ENCODE measurements at regions not wholly inside any gene's neighbourhood (a gene's known extent, or its start where the extent isn't known, plus 50 kb on each side); places are given as distances from the start of the nearest gene placed in this dataset.

DNA sequence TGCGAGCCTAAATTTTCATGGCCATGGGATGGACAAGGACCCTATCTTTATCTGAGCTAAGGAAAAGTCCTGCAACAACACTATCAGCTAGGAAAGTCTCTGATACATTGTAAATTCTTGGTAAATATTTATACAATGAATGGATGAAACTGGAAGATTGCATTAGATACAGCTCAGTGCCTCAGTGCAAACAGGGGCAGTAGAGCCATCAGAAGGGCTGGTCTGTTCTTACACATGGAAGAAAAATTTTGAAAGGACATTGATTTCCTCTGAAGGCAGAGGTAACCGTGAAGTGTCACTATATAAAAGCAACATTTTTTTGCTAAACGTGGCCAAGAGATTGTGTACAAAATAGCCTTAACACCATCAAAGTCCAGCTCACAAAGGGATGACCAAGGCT is 153.2 kb upstream of the GADL1 start:
- TF ChIP-seq CTCF (IDR thresholded peaks at IDR 0.05; ENCODE audit: low read length) (no peak), EZH2 (IDR thresholded peaks at IDR 0.05; ENCODE audit: borderline replicate concordance, low read length) (no peak)
